Tongue (tissue), 1 donor: ENCODE measurements at regions not wholly inside any gene's neighbourhood (a gene's known extent, or its start where the extent isn't known, plus 50 kb on each side); places are given as distances from the start of the nearest gene placed in this dataset.
A peak's percentile ranks its signal among the peaks of the same experiment; 100 is the strongest.
"Not testable (repeated sequence)": the region's sequence is repeated elsewhere in the genome, so short reads cannot be mapped to it uniquely, and the experiment has no call there.

Source experiments
- DNase-seq: peaks from one replicate; pipeline ENCODE4 v3.0.0-alpha.2; 2015

DNA sequence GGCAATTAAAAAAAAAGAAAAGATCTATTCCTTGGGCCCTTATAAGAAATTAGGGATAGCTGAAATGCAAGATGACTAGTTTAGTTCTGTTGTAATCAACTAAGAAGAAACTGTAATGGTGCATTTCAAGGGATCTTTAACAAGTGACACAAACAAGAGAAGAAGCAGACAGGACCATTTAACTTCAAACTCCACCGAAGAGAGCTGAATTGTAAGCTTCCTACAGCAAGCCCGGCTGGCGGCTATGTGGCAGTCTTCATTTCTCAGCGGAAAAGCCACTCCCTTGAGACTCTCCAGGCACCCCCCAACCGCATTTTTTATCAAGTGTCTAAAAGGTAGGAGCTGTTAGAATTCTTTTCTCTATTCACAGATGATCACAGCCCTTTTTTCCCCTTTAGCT lies 305.2 kb upstream of the ZNF507 start:
- no peak for DNase-seq

DNA sequence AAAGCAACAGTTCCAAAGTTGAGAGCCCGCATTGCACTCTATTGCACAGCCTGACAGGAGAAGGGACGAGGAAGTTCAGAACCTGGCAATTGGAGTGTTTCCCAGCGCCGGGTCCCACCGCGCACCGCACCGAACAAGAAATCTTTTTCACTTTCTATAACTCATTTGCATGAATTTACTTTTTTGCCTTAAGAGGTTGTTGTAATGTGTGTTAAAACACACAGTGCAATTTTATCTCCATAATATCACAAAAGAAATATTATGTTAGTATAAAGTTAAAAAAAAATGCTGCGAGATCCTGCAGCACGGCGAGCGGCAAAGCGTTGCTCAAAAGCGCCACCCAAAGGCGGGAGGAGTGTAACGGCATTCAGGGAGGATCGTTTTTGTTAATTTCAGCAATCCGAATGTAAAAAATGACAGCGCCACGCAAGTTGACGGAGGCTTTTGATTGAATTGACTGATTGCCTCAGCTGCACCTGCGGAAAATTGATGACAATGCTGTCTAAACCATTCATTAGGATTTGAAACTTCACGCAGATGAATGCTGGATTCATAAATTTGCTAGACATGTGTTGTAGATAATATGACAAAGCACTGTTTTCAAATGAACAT lies 303.6 kb upstream of the ZNF507 start:
- DNase-seq: peak; percentile 84

DNA sequence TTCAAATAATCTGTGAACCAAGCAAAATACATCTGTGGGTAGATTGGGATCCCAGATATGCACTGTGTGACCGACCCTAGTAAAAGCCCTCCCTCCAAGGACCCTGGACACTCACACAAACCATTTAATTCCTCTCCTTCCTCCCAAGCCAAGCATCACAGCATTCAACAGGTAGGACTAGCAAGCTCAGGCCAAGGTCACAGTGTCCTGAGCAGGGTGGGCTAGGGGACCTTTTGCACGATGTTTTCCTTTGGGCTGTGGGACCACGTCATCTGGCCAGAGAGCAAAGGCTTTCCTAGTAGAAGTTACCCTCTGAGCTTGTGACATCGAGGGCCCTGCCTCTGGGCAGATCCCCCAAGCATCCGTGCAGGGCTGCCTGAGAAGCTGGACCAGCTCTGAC lies 297.6 kb upstream of the ZNF507 start:
- no peak for DNase-seq

DNA sequence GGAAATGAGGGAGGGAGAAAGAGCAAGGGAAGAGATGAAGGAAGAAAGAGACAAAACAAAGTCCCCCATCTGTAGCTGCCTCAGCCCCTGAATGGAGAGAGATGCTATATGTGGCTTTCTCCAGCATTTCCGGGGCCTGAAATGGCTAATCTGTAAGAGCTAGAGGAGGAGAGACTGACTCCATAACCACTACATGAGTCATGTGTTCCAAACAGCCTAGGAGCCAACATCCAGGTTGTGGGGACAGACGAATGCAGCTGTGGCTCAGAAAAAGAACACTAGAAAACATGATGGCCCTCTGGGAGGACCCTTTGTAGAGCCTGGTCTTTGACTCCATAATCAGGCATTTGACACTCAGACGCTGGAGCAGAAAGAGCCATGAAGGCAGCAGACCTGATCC lies 292.0 kb upstream of the ZNF507 start:
- no peak for DNase-seq

DNA sequence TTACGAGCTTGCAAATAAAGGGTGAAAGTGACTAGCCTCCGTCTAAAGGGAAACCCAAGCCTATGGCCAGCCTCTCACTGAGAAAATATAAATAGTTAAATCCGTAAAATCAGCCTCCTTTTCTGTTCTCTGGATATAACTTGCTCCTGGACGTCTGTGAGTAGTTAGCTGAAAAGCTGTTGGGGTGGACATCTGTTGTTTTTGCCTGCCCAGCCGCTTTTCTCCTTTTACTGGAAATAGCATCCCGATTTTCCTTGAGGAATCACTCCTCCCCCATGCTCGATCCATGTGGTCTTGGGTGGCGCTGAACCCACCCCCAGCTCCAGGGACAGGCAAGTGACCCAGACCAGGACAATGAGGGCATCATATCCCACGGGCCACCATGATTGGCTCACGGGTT lies 291.5 kb upstream of the ZNF507 start:
- no peak for DNase-seq

DNA sequence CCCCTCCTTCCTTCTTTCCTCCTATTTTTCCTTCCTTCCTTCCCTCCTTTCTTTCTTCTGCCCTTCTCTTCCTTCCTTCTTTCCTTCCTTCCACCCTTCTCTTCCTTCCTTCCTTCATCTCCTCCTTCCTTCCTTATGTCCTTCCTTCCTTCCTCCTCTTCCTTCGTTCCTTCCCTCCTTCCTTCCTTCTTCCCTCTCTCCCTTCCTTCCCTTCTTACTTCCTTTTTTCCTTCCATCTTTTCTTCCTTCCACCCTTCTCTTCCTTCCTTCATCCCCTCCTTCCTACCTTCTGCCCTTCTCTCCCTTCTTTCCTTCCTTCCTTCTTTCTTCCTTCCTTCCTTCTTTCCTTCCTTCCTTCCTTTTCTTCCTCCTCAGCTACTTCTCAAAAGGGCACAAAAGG lies 287.3 kb upstream of the ZNF507 start:
- no peak for DNase-seq

DNA sequence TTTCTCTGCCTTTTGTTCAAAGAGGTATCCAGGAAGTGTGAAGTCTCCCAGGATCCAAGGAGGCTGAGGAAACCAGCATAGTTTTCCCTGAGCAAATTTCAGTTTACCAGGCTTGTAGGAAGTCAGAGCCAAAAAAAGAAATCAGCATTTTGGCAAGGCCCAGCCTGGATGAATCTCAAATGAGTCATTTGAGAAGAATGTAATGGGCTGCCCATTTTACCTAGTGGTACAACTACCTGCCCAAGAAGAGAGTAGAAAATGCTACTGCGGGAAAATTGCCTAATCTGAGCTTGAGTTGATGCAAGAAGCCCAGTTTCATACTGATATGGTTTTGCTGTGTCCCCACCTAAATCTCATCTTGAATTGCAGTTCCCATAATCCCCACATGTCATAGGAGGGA lies 284.1 kb upstream of the ZNF507 start:
- no peak for DNase-seq

DNA sequence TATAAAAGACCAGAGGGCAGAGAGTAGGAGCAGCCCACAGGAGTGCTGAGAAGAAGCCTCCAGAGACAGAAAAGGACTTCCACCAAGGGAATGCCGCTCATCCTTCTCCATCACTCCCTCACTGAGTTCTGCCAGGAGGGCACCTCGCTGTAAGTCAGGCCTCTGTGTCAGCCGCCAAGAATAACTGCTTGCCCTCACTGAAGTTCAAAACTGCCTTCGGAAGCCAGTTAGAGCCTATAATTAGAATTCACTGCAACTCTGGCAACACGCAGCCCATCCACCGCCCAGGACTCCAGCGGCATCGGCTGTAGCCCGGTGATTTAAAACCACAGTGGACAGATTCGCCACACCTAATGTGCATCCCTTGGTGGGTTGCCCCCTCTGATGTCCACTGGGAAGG lies 281.8 kb upstream of the ZNF507 start:
- no peak for DNase-seq

DNA sequence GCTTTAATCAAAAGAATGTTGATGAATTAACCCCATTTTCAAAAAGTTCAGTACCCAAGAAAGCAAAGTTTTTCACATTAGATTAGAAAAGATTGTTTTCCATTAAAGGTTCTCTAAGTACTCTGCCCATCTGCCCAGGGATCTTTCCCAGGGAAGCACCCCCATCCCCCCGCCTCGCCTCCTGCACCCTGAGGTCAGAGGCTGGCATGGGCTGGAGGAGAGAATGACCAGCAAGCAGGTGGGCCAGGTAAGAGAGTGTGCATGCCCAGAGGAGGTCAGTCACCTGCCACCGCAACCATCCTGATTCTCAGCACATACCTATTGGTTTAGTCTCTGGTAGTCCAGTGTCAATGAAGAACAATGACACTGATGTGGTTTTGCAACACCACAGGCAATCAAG lies 279.4 kb upstream of the ZNF507 start:
- no peak for DNase-seq

DNA sequence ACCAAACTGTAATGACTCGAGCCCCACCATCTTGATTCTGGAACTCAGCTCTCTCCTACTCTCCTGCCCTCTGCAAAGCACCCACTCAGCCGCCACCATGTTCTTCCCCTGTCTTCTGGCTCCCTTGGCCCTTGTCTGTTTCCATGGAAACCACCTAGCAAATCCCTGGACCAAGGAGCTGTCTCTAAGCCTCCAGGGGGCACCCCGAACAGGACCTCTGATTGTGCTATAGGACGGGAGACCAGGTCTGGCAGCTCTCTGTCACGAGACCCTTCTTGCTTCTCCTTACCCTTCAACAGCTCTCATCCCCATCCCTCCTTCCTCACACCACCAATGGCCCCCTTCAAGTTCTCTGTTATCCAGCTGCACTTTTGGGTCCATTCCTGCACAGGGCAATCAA lies 277.7 kb upstream of the ZNF507 start:
- DNase-seq: no peak

DNA sequence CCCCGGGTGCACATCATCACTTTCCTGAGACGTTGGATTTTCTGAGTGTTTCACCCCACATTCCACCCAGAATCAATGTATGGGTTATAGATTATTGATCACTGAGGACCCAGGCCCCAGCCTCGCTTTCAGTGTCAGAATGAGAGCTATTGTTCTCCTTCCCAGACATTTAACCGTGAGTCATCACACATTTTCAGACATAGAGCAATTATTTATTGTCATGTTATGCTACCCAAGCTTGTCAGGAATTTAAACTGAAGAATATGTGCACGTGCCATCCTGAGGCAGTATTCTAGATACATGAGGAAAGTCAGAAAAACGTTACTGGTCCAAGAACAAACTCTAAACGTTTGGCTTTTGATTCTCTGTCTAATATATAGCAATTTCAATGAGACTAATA lies 276.6 kb upstream of the ZNF507 start:
- no peak for DNase-seq

DNA sequence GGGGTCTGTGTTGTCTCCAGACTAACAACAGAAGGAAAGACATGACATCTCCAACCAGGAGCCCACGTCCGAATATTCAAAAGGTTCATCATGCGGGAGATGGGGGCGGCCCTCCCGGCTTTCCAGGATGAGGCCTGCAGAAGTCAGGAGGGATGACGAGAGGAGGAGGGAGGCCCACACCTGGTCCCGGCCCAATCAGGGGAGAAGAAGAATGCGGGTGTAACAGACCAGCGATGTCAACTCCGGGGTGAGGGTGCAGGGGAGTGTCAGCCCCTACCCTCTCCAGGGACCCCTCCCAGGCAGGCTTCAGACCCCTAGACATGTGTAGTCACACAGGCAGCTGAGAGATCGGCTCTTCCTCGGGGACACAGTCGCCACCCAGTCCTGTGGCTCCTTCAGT lies 275.3 kb upstream of the ZNF507 start:
- DNase-seq: no peak

DNA sequence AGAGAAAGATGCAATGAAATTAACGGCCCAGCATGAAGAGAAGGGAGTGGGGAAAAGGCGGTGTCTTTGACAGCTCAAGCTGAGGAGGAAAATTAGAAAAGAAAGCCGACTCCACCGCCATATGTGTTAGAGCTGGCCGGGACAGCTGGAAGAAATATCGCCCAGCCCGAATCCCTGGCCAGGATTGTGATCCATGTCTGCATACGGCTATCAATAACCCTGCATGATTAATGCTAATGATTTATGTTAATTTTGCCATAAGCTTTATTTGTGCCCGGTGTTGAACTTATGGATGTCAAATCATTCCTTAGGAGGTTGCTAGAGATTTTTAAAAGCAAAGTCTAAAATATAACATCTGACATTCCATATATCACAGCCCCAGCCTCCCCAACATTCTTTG lies 263.4 kb upstream of the ZNF507 start:
- no peak for DNase-seq

DNA sequence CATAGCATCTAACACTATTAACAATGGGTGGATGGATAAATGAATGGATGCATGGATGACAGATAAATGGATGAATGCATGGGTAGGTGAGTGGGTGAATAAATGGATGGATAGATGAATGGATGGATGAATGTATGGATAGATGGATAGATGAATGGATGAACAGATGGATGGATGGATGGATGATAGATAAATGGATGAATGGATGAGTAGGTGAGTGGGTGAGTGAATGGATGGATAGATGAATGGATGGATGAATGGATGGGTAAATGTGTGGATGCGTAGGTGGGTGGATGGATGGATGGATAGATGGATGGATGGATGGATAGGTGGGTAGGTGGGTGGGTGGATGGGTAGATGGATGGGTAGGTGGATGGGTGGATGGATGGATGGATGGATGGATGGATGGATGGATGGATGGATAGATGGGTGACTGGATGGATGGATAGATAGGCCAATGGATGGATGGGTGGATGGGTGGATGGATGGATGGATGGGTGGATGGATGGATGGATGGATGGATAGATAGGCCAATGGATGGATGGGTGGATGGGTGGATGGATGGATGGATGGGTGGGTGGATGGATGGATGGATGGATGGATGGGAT lies 260.6 kb upstream of the ZNF507 start:
- DNase-seq: not testable (repeated sequence)

DNA sequence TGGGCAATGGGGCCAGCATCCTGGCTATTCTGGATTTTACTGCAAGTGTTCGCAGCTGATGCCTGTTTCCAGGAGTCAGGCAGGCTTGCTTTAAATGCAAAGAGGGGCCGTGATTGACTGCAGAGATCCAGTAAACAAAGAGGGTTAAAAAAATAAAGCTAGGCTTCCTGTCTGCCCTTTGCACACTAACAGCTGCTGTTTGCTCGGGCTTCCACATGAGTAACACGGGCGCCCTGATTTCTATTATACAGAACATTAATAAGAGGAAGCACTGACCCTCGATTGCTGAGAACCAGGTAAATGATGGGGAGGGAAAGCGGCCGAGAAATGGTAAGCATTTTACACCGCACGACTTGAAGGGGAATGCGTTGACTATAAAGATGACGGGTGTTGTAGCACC lies 254.2 kb upstream of the ZNF507 start:
- no peak for DNase-seq

DNA sequence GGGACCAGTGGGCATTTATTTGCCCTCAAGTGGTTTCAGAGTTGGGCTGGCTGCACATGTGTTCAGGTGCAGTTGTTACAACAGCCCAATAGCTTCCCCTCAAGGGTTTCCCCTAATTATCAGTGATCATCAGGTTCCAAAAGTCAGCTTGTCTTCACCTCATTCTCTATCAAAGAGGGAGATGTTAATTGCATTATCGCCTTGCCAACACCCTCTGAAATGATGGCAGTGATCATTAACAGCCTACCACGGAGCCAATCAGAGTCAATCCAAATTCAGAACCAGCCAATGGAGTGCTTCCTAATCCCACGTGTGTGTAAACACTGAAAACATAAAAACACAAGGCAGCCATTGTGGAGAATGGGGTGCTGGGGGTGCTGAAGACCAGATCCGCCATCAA lies 248.4 kb upstream of the ZNF507 start:
- DNase-seq: no peak

DNA sequence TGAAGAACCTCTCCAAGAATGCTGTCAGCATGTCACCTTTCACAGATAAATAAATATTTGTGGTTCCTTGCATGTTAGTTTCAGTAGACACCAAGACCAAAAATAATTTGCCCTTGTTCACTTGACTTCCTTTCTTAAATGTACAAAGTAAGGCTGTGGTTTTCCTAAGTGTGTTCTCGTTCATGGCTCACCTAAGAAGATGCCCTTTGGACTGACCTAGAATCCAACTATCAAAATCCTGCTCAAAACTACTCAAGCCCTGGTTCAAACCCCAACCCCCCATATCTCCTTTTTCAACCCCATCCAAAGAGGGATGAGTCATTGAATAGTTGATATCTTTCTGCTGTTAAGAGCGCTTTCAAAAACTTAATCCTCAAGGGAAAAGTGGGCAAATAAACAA lies 247.8 kb upstream of the ZNF507 start:
- DNase-seq: no peak

DNA sequence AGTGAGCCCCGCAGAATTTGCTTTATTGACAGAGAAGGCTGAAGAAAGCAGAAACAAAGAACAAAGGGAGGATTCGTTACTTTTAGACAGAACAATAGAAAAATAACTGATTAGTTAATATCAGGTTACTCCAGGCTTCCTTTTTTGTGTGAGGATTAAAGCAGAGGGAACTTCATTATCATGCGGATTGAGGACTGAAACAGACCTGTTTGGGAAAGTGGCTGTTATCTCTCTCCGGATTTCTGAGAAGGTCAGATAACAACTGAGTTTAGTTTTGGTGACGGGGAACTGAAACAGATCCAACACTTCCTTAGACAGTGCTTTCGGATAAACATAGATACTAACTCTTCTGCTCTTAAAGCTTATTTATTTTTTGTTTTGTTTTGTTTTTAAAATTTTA lies 246.4 kb upstream of the ZNF507 start:
- DNase-seq: no peak

DNA sequence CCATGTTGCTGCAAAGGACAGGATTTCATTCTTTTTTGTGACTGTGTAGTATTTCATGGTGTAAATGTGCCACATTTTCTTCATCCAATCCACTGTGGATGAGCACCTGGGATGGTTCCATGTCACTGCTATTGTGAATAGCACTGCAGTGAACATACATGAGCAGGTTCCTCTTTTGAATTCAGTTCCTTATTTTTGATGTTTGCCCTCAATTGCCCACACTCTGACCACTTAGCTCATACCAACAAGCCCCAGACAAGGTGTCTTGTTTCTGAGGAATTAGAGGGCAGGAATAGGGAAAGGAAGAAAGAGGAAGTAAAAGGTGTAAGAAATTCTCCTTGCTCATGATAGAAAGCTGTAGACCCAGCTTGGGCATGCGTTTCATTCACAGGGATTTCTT lies 244.2 kb upstream of the ZNF507 start:
- no peak for DNase-seq

DNA sequence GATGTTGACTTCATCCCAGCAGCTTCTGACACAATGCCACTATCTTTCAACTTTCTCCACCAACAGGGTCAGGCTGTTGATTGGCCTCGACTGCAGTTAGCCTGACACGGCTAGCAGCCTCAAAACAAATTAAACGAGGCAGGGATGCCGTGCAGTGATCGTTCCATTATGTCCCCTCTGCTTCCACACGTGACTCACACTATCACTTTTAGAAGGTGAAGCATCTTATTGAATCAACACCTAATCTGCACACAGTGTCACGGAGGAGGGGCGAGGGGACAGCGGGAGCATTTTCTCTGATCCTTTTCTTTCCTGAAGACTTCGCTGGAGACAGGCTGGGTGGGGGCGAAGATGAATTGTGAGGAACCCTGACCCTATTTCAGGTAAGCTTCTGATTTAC lies 241.9 kb upstream of the ZNF507 start:
- DNase-seq: no peak

DNA sequence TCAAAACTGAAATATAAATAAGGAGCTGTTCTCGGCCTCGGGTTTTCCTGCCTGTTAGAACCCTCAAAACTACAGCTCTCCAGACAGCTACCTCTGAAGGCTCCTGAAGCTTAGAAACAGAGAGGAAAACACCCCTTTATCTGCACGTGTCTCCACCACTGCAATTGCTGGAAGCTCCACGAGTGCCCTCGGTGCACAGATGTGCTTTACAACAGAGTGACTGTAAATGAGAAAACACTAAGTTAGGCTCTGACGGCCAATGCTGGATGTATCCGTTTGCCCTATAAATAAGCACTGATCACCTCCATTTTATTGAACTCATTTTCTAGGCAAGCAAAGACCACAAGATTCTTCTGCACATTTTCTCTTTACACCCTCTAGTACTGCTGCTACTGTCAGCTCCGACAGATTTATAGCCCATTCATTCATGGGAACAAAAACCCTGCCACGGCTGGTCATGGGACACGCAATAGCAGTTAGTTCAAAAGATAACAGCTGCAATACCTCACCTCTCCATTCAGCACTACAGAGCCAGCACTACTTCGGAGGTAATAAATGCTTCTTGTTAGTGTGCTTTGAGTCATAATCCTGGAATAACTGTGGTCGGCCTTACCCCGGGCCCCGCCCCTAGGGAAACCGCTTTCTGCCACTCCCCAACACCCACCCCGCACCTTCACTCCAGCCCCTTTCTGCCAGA lies 241.1 kb upstream of the ZNF507 start:
- peak; percentile 29 for DNase-seq

DNA sequence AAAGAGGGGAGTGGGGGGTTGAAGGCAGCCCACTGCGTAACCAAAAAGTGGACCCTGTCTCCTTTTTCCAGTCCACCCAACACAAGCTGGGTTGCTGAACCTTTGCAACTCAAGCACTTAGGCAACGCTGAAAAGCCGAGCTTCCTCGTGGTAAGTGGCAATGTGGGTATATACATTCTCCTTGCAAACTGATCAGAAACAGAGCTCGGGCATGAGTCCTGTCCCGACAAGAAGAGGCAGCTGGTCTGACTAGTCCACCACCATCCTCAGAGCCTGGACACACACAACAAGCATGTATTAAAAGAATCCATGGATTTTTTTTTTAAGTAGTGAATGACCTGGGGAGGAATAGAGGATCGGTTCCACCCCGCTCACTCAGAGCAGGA lies 240.6 kb upstream of the ZNF507 start:
- DNase-seq: no peak

DNA sequence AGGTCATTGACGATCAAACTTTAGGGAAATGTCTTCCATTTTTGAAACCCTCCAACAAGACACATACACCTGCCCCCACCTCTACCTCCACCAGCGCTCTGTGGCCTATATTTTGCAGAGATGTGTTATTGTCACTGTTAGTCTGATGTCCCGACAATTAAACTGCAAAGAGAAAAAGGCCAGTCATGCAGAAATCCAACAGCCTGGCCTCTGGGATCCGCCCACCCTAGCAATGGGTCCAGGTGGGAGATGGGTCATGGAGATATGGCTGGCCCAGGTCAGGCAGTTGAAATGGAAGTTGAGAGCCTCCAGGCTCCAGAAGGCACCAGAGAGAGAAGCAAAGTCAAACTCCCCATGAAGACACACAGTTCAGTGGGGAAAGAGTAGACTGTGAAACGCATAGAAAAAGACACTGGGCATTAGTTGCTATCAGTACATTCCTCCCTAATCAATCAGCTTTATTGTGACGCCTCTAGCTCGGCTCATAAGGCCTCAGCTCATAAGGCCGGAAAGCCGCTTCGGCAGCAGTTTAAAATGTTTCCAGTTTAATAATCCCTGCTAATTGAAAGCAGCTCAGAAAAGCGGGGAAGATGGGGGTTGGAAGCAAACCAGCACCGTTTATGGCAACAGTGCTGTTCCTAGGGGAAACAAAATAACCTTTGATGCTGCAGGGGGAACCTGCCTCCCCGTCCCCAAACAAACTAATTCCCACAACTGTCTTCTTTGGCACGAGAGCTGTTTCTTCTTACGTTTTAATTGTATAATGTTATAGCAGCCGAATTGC lies 239.7 kb upstream of the ZNF507 start:
- DNase-seq: peak; percentile 31
